Fibroblast of lung (primary cell): ENCODE measurements at regions not wholly inside any gene's neighbourhood (a gene's known extent, or its start where the extent isn't known, plus 50 kb on each side); places are given as distances from the start of the nearest gene placed in this dataset.

Experiments used
- DNase-seq, 2 donors: peaks; one replicate each; pipeline versions ENCODE4 v3.0.0 to v3.0.0-alpha.2; 2010; ENCODE audit warnings: low read depth in 2 of 2
- H2AFZ ChIP-seq: 2 replicates; pipeline ENCODE4 v1.5.1; 2012; ENCODE audit warnings: low read length, control low read depth, inconsistent platforms
- H3K27ac ChIP-seq: 2 replicates; pipeline ENCODE4 v1.5.1; 2011; ENCODE audit warnings: low read length, control low read depth; ENCODE audit not compliant: insufficient read depth
- H3K27me3 ChIP-seq: 2 replicates; pipeline ENCODE4 v1.5.1; 2011; ENCODE audit warnings: mild to moderate bottlenecking, low read length; ENCODE audit not compliant: control insufficient read depth, insufficient read depth
- H3K36me3 ChIP-seq: 2 replicates; pipeline ENCODE4 v1.5.1; 2011; ENCODE audit warnings: low read length; ENCODE audit not compliant: control insufficient read depth, insufficient read depth
- H3K4me1 ChIP-seq: 2 replicates; pipeline ENCODE4 v1.5.1; 2011; ENCODE audit warnings: low read length; ENCODE audit not compliant: control insufficient read depth, insufficient read depth; ENCODE audit errors: extremely low read depth
- H3K4me2 ChIP-seq: 2 replicates; pipeline ENCODE4 v1.5.1; 2011; ENCODE audit warnings: low read length, control low read depth; ENCODE audit not compliant: insufficient read depth; ENCODE audit errors: extremely low read depth
- H3K4me3 ChIP-seq, 4 experiments: fragments of 200-600 bp in 1 of 4; sonication (generic) in 1 of 4; replicated peaks in 1 of 4; 2 replicates each; pipeline ENCODE4 v1.5.1; 2011 to 2016; ENCODE audit warnings: low read length in 4 of 4, low read depth in 3 of 4, mild to moderate bottlenecking in 3 of 4, control low read depth in 2 of 4, inconsistent platforms in 1 of 4, mixed read lengths in 1 of 4; ENCODE audit not compliant: insufficient read depth in 1 of 4; ENCODE audit errors: control extremely low read depth in 1 of 4
- H3K79me2 ChIP-seq: 2 replicates; pipeline ENCODE4 v1.5.1; 2012; ENCODE audit warnings: mild to moderate bottlenecking, low read length, inconsistent platforms; ENCODE audit not compliant: control insufficient read depth, insufficient read depth
- H3K9ac ChIP-seq: 2 replicates; pipeline ENCODE4 v1.5.1; 2011; ENCODE audit warnings: mild to moderate bottlenecking, low read length, control low read depth; ENCODE audit not compliant: insufficient read depth
- H3K9me3 ChIP-seq: 2 replicates; pipeline ENCODE4 v1.5.1; 2012; ENCODE audit warnings: low read depth, low read length; ENCODE audit not compliant: control insufficient read depth, insufficient read depth
- H4K20me1 ChIP-seq: 2 replicates; pipeline ENCODE4 v1.5.1; 2011; ENCODE audit warnings: low read length; ENCODE audit not compliant: control insufficient read depth, insufficient read depth; ENCODE audit errors: extremely low read depth
- EZH2 ChIP-seq: IDR thresholded peaks from 2 replicates; pipeline ENCODE4 v1.5.1; 2012; ENCODE audit warnings: low read length, control low read depth, mild to moderate bottlenecking; ENCODE audit errors: missing control alignments
- TF ChIP-seq, protein P1 (sequence below), 2 donors: IDR thresholded peaks in 1 of 2; conservative IDR thresholded peaks in 1 of 2; 1 replicate in 1 of 2; 2 replicates in 1 of 2; pipeline ENCODE4 v1.5.1; 2011 to 2012; ENCODE audit warnings: low read length in 2 of 2, control low read depth in 1 of 2, inconsistent platforms in 1 of 2, low read depth in 1 of 2, mild to moderate bottlenecking in 1 of 2

- no peak for TF ChIP-seq EZH2
- TF ChIP-seq, protein P1, sequence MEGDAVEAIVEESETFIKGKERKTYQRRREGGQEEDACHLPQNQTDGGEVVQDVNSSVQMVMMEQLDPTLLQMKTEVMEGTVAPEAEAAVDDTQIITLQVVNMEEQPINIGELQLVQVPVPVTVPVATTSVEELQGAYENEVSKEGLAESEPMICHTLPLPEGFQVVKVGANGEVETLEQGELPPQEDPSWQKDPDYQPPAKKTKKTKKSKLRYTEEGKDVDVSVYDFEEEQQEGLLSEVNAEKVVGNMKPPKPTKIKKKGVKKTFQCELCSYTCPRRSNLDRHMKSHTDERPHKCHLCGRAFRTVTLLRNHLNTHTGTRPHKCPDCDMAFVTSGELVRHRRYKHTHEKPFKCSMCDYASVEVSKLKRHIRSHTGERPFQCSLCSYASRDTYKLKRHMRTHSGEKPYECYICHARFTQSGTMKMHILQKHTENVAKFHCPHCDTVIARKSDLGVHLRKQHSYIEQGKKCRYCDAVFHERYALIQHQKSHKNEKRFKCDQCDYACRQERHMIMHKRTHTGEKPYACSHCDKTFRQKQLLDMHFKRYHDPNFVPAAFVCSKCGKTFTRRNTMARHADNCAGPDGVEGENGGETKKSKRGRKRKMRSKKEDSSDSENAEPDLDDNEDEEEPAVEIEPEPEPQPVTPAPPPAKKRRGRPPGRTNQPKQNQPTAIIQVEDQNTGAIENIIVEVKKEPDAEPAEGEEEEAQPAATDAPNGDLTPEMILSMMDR (conservative IDR thresholded peaks at IDR 0.05 in 1 of 2, IDR thresholded peaks at IDR 0.05 in 1 of 2; ENCODE audit: low read depth in 1 of 2, low read length in 2 of 2) = no peak
- Histone ChIP-seq H3K9me3 (no peaks in the 10 kb centered on the region), H3K4me2 (no peak overlapping the region), H2AFZ (no peak overlapping the region), H3K27ac (no peak overlapping the region), H3K27me3 (no peaks in the 10 kb centered on the region), H3K4me3 (no peak overlapping the region), H3K36me3 (no peaks in the 10 kb centered on the region), H4K20me1 (no peaks in the 10 kb centered on the region), H3K4me1 (no peaks in the 10 kb centered on the region), H3K9ac (no peak overlapping the region), H3K79me2 (no peaks in the 10 kb centered on the region)
- DNase-seq = no peak
These were observed 55.6 kb upstream of the KCNIP1 start for GRCh38 chr5:170448221-170448620.

DNA sequence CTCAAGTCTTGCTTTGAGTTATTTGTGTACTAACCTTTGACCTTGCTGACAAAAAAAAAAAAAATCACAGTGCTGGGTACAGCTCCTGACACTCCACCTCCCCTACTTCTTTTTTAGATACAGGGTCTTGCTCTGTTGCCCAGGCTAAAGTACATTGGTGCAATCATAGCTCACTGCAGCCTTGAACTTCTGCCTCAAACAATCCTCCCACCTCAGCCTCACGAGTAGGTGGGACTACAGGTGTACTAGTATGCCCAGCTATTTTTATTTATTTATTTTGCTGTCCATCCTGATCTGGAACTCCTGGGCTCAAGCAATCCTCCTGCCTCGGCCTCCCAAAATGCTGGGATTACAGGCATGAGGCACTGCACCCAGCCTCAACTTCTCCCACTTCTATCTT lies 57.2 kb upstream of the KCNMB1 start:
- no peak for DNase-seq
- Histone ChIP-seq H3K4me1 (no peaks in the 10 kb centered on the region), H4K20me1 (no peaks in the 10 kb centered on the region), H3K4me3 (no peak overlapping the region), H3K27me3 (no peaks in the 10 kb centered on the region), H3K4me2 (no peak overlapping the region), H3K9ac (no peak overlapping the region), H3K36me3 (no peaks in the 10 kb centered on the region), H2AFZ (no peak overlapping the region), H3K9me3 (no peaks in the 10 kb centered on the region), H3K79me2 (no peaks in the 10 kb centered on the region), H3K27ac (no peak overlapping the region)
- TF ChIP-seq, protein P1 (conservative IDR thresholded peaks at IDR 0.05 in 1 of 2, IDR thresholded peaks at IDR 0.05 in 1 of 2; ENCODE audit: low read depth in 1 of 2, low read length in 2 of 2) = no peak
- TF ChIP-seq EZH2 = no peak

GRCh38 chr5:170445936-170446335 lies 56.8 kb upstream of the KCNMB1 start:
- Histone ChIP-seq H3K27ac (no peak overlapping the region), H3K27me3 (no peaks in the 10 kb centered on the region), H2AFZ (no peak overlapping the region), H3K4me2 (no peak overlapping the region), H3K36me3 (no peaks in the 10 kb centered on the region), H3K9ac (no peak overlapping the region), H3K4me1 (no peaks in the 10 kb centered on the region), H4K20me1 (no peaks in the 10 kb centered on the region), H3K79me2 (no peaks in the 10 kb centered on the region), H3K4me3 (no peak overlapping the region), H3K9me3 (no peaks in the 10 kb centered on the region)
- DNase-seq = no peak
- TF ChIP-seq EZH2 = no peak
- TF ChIP-seq, protein P1 (conservative IDR thresholded peaks at IDR 0.05 in 1 of 2, IDR thresholded peaks at IDR 0.05 in 1 of 2; ENCODE audit: low read depth in 1 of 2, low read length in 2 of 2) = no peak
